SH-SY5Y (cell line): ENCODE measurements at regions not wholly inside any gene's neighbourhood (a gene's known extent, or its start where the extent isn't known, plus 50 kb on each side); places are given as distances from the start of the nearest gene placed in this dataset.

Experiments
- GATA2 ChIP-seq: IDR thresholded peaks from 2 replicates; pipeline ENCODE4 v1.6.1; 2011; ENCODE audit warnings: mild to moderate bottlenecking, low read depth, low read length
- GATA3 ChIP-seq: IDR thresholded peaks from 2 replicates; pipeline ENCODE4 v1.6.1; 2011; ENCODE audit warnings: low read depth, mild to moderate bottlenecking, low read length, moderate library complexity

DNA sequence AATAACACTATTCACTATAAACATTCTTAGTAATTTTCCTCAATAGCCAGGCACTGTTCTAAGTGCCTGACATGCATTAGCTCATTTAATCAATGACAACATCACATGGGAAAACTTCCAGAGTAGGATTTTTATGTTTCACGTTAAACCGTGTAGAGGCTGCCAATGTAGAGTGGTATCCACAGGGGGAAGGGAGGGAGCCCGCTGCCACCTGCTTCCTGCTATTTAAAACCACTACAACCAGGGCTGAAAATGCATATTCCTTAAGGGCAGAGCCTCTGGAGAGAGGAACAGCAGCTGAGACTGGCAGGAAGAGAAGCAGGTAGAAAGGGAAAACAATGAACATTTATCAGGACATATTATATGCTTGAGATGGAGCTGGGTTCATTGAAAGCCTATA lies 684.3 kb upstream of the AUTS2 start:
- TF ChIP-seq GATA2 (no peak), GATA3 (no peak)
